GM21390 (cell line): ENCODE measurements at regions not wholly inside any gene's neighbourhood (a gene's known extent, or its start where the extent isn't known, plus 50 kb on each side); places are given as distances from the start of the nearest gene placed in this dataset.
"Not testable (repeated sequence)": the region's sequence is repeated elsewhere in the genome, so short reads cannot be mapped to it uniquely, and the experiment has no call there.

Source experiments
- ATAC-seq: cut with Tn5 transposase; IDR thresholded peaks from one replicate; pipeline ENCODE4 v1.9.1; 2021; ENCODE audit not compliant: unreplicated experiment

- no peak for ATAC-seq
Measured at GRCh38 chr5:101783241-101784013, 512.7 kb downstream of the SLCO4C1 start.

GRCh38 chr5:101782352-101783103 lies 513.6 kb downstream of the SLCO4C1 start:
- ATAC-seq = no peak

- ATAC-seq = no peak
Measured at GRCh38 chr5:101751105-101751504, 545.0 kb downstream of the SLCO4C1 start.

- not testable (repeated sequence) for ATAC-seq
Measured at GRCh38 chr5:101743000-101743399, 553.1 kb downstream of the SLCO4C1 start.

GRCh38 chr5:101728933-101729332 lies 567.2 kb downstream of the SLCO4C1 start:
- no peak for ATAC-seq

- ATAC-seq = no peak
Measured at GRCh38 chr5:101721543-101721942, 574.5 kb downstream of the SLCO4C1 start.

GRCh38 chr5:101720033-101720432 lies 576.1 kb downstream of the SLCO4C1 start:
- no peak for ATAC-seq

- no peak for ATAC-seq
Measured at GRCh38 chr5:101717721-101718120, 578.4 kb downstream of the SLCO4C1 start.

GRCh38 chr5:101716941-101717340 lies 579.1 kb downstream of the SLCO4C1 start:
- no peak for ATAC-seq

GRCh38 chr5:101715790-101716189 lies 580.3 kb downstream of the SLCO4C1 start:
- not testable (repeated sequence) for ATAC-seq

- no peak for ATAC-seq
Measured at GRCh38 chr5:101689306-101689705, 606.8 kb downstream of the SLCO4C1 start.

- no peak for ATAC-seq
Measured at GRCh38 chr5:101688156-101688555, 607.9 kb downstream of the SLCO4C1 start.

GRCh38 chr5:101687349-101687985 lies 608.6 kb downstream of the SLCO4C1 start:
- no peak for ATAC-seq

GRCh38 chr5:101686536-101687157 lies 609.4 kb downstream of the SLCO4C1 start:
- no peak for ATAC-seq

- ATAC-seq = no peak
Measured at GRCh38 chr5:101679816-101680215, 616.3 kb downstream of the SLCO4C1 start.

GRCh38 chr5:101678481-101679193 lies 617.4 kb downstream of the SLCO4C1 start:
- peak; percentile 81 for ATAC-seq

- ATAC-seq = no peak
Measured at GRCh38 chr5:101677961-101678360, 618.1 kb downstream of the SLCO4C1 start.

GRCh38 chr5:101676646-101677045 lies 619.4 kb downstream of the SLCO4C1 start:
- no peak for ATAC-seq

GRCh38 chr5:101675510-101676219 lies 620.4 kb downstream of the SLCO4C1 start:
- no peak for ATAC-seq

GRCh38 chr5:101673120-101673519 lies 623.0 kb downstream of the SLCO4C1 start:
- no peak for ATAC-seq
